ENCODE measurements at regions not wholly inside any gene's neighbourhood (a gene's known extent, or its start where the extent isn't known, plus 50 kb on each side); places are given as distances from the start of the nearest gene placed in this dataset.

DNA sequence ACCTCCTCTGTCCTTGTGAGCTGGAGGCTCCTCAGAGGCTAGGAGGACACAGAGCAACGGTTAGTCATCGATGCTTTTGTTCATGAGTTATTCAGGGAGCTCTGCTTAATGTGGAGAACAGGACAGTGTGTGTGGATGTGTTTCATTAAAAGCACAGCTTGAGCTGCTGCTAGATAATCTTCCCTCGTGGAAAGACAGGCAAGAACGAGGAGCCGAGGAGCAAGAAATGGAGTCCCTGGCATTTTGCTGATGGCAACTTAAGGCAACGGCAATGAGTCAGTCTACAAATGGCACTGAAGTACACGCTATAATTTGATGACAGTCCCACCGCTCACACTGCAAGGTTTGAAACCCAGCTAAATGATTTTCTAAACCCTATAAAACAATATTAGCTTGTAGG lies 106.2 kb downstream of the IGLL1 start:
- no peak for TF ChIP-seq CTCF (IDR thresholded peaks at IDR 0.05; ENCODE audit: low read length)
- no peak for TF ChIP-seq EZH2 (optimal IDR thresholded peaks at IDR 0.05; ENCODE audit: low read depth, low read length)
